WTC11 (cell line): ENCODE measurements at regions not wholly inside any gene's neighbourhood (a gene's known extent, or its start where the extent isn't known, plus 50 kb on each side); places are given as distances from the start of the nearest gene placed in this dataset.

ENCODE experiments used
- ATAC-seq: fragments of 200-7000 bp; cut with Tn5 transposase; 2 replicates; pipeline ENCODE4 v1.10.0; 2021; ENCODE audit warnings: mild to moderate bottlenecking, moderate library complexity
- CTCF ChIA-PET: fragments of 300-600 bp; sonication (Branson Sonifier 250); formaldehyde crosslinking; loops from one replicate; lab custom pipeline; 2021; ENCODE audit warnings: antibody characterized with exemption; lab: Charles Lee
- POLR2A ChIA-PET: fragments of 350-600 bp; sonication (Branson Sonifier 250); formaldehyde crosslinking; loops from one replicate; lab custom pipeline; 2021; ENCODE audit warnings: antibody characterized with exemption; lab: Charles Lee
- DNase-seq: peaks from one replicate; pipeline ENCODE4 v3.0.0; 2021; ENCODE audit warnings: low spot score
- H3K27ac Mint-ChIP-seq: 2 replicates; pipeline ENCODE4 v1.8.0; 2021; ENCODE audit warnings: mixed read lengths
- H3K27me3 Mint-ChIP-seq: 2 replicates; pipeline ENCODE4 v1.8.0; 2021; ENCODE audit warnings: low read depth, mild to moderate bottlenecking, moderate library complexity, mixed read lengths
- H3K36me3 Mint-ChIP-seq: 2 replicates; pipeline ENCODE4 v1.8.0; 2021; ENCODE audit warnings: mixed read lengths
- H3K4me1 Mint-ChIP-seq: 2 replicates; pipeline ENCODE4 v1.8.0; 2022; ENCODE audit warnings: mixed read lengths
- H3K4me3 Mint-ChIP-seq: 2 replicates; pipeline ENCODE4 v1.8.0; 2021; ENCODE audit warnings: mild to moderate bottlenecking, moderate library complexity, mixed read lengths
- H3K9me3 Mint-ChIP-seq: 2 replicates; pipeline ENCODE4 v1.8.0; 2021; ENCODE audit warnings: mixed read lengths
- AR ChIP-seq: fragments of 250-450 bp; sonication (Bioruptor Pico); IDR thresholded peaks from 2 replicates; pipeline ENCODE4 v1.9.0; 2021; ENCODE audit warnings: mild to moderate bottlenecking
- ATF3 ChIP-seq: sonication (generic); formaldehyde crosslinking; conservative IDR thresholded peaks from 2 replicates; pipeline ENCODE4 v1.8.1; 2022; ENCODE audit warnings: mild to moderate bottlenecking, missing genetic modification reagents
- E2F1 ChIP-seq: sonication (generic); formaldehyde crosslinking; IDR thresholded peaks from 2 replicates; pipeline ENCODE4 v1.8.0; 2022; ENCODE audit warnings: mild to moderate bottlenecking, missing genetic modification reagents
- E2F4 ChIP-seq: sonication (generic); formaldehyde crosslinking; IDR thresholded peaks from 2 replicates; pipeline ENCODE4 v1.8.1; 2022; ENCODE audit warnings: low read depth, mild to moderate bottlenecking, moderate library complexity, missing genetic modification reagents, borderline replicate concordance
- ESRRA ChIP-seq: sonication (generic); formaldehyde crosslinking; IDR thresholded peaks from 2 replicates; pipeline ENCODE4 v1.8.1; 2022; ENCODE audit warnings: mild to moderate bottlenecking, missing genetic modification reagents, borderline replicate concordance
- FOXP1 ChIP-seq: sonication (generic); formaldehyde crosslinking; IDR thresholded peaks from 2 replicates; pipeline ENCODE4 v1.8.0; 2022; ENCODE audit warnings: missing genetic modification reagents, mild to moderate bottlenecking, moderate library complexity, borderline replicate concordance
- FOXP4 ChIP-seq: sonication (generic); formaldehyde crosslinking; IDR thresholded peaks from 2 replicates; pipeline ENCODE4 v1.8.0; 2022; ENCODE audit warnings: mild to moderate bottlenecking, missing genetic modification reagents
- GRHL2 ChIP-seq: fragments of 250-450 bp; sonication (Bioruptor Pico); IDR thresholded peaks from 2 replicates; pipeline ENCODE4 v1.8.0; 2022; ENCODE audit warnings: mild to moderate bottlenecking, moderate library complexity; ENCODE audit not compliant: insufficient replicate concordance, severe bottlenecking
- MXD4 ChIP-seq: fragments of 250-450 bp; sonication (Bioruptor Pico); IDR thresholded peaks from 2 replicates; pipeline ENCODE4 v1.8.0; 2021; ENCODE audit warnings: mild to moderate bottlenecking, moderate library complexity, borderline replicate concordance
- RELA ChIP-seq: sonication (generic); formaldehyde crosslinking; IDR thresholded peaks from 2 replicates; pipeline ENCODE4 v1.8.1; 2022; ENCODE audit warnings: missing genetic modification reagents, mild to moderate bottlenecking, borderline replicate concordance
- RORB ChIP-seq: fragments of 250-450 bp; sonication (Bioruptor Pico); IDR thresholded peaks from 2 replicates; pipeline ENCODE4 v1.9.0; 2021; ENCODE audit warnings: mild to moderate bottlenecking
- SP1 ChIP-seq: sonication (generic); formaldehyde crosslinking; conservative IDR thresholded peaks from 2 replicates; pipeline ENCODE4 v1.8.1; 2022; ENCODE audit warnings: missing genetic modification reagents
- STAT6 ChIP-seq: sonication (generic); formaldehyde crosslinking; conservative IDR thresholded peaks from 2 replicates; pipeline ENCODE4 v1.8.1; 2023; ENCODE audit warnings: mild to moderate bottlenecking, low read depth, missing genetic modification reagents, moderate library complexity
- ZBTB21 ChIP-seq: sonication (generic); formaldehyde crosslinking; IDR thresholded peaks from 2 replicates; pipeline ENCODE4 v1.8.1; 2023; ENCODE audit warnings: mild to moderate bottlenecking, missing genetic modification reagents, borderline replicate concordance
- ZMAT4 ChIP-seq: fragments of 250-450 bp; sonication (Bioruptor Pico); IDR thresholded peaks from 2 replicates; pipeline ENCODE4 v1.9.0; 2021; ENCODE audit warnings: mild to moderate bottlenecking
- ZNF121 ChIP-seq: sonication (generic); formaldehyde crosslinking; IDR thresholded peaks from 2 replicates; pipeline ENCODE4 v1.8.0; 2023; ENCODE audit warnings: missing genetic modification reagents
- ZNF425 ChIP-seq: fragments of 250-450 bp; sonication (Bioruptor Pico); conservative IDR thresholded peaks from 2 replicates; pipeline ENCODE4 v1.9.0; 2021; ENCODE audit warnings: mild to moderate bottlenecking
- ZSCAN18 ChIP-seq: fragments of 250-450 bp; sonication (Bioruptor Pico); IDR thresholded peaks from 2 replicates; pipeline ENCODE4 v2.1.2; 2022; ENCODE audit warnings: mild to moderate bottlenecking, moderate library complexity

GRCh38 chr5:32889078-32889477 lies 178.0 kb downstream of the NPR3 start (continued):
- no peak for TF ChIP-seq ZNF425
- TF ChIP-seq GRHL2 (CRISPR knock-in tag): no peak
- no peak for TF ChIP-seq AR (CRISPR knock-in tag)
- no peak for TF ChIP-seq FOXP1
- TF ChIP-seq RELA: no peak
- TF ChIP-seq ESRRA (CRISPR knock-in tag): no peak
- no peak for TF ChIP-seq ZNF121
- no peak for TF ChIP-seq FOXP4 (CRISPR knock-in tag)
- TF ChIP-seq ZSCAN18 (CRISPR knock-in tag): no peak
- no peak for TF ChIP-seq ZMAT4 (CRISPR knock-in tag)

- ChIA-PET CTCF (no interaction called here), POLR2A (no interaction called here)
- Mint-ChIP-seq H3K4me1 (no peaks in the 10 kb centered on the region), H3K9me3 (peaks cover 43% of the 10 kb centered on the region), H3K27me3 (no peaks in the 10 kb centered on the region), H3K36me3 (peaks cover 12% of the 10 kb centered on the region), H3K4me3 (no peak overlapping the region), H3K27ac (no peak overlapping the region)
- no peak for DNase-seq
- TF ChIP-seq STAT6 (CRISPR knock-in tag) (no peak), E2F4 (CRISPR knock-in tag) (no peak), ATF3 (CRISPR knock-in tag) (no peak), E2F1 (no peak), ZBTB21 (no peak), SP1 (CRISPR knock-in tag) (no peak), RORB (CRISPR knock-in tag) (no peak), GRHL2 (CRISPR knock-in tag) (no peak), MXD4 (CRISPR knock-in tag) (no peak)
- ATAC-seq: no peak
These were observed 192.5 kb downstream of the NPR3 start for GRCh38 chr5:32903613-32904012.
